ENCODE measurements at regions not wholly inside any gene's neighbourhood (a gene's known extent, or its start where the extent isn't known, plus 50 kb on each side); places are given as distances from the start of the nearest gene placed in this dataset.
"Not testable (repeated sequence)": the region's sequence is repeated elsewhere in the genome, so short reads cannot be mapped to it uniquely, and the experiment has no call there.

DNA sequence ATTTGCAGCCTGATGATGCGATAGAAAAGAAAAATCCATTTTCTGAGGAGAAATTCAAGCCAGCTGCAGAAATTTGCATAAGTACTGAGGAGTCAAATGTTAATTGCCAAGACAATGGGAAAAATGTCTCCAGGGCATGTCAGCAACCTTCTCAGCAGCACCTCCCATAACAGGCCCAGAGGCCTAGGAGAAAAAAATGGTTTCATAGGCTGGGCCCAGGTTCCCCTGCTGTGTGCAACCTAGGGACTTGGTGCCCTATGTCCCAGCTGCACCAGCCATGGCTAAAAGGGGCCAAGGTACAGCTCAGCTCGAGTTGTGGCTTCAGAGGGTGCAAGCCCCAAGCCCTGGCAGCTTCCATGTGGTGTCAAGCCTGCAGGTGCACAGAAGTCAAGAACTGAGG lies 144.8 kb upstream of the PRKD1 start:
- not testable (repeated sequence) for DNase-seq (ENCODE audit: low read depth)

DNA sequence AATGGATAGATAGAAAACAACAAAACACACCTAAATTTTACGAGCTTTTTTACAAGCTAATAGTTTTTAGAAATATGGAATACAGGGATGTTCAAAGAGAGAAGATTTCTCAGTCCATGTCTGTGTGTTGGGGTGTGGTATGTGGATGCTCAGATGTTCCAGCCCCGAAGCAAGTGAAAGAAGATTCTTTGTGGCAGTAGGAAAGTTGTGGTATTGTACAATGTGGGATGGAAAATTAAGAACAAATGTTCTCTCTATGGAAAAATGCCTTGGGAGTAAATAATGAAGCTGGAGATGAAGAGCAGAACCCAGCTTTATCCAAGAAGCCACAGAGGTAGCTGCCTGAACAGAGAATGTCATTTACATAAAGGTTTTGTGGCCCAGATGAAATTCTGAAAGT lies 150.3 kb upstream of the PRKD1 start:
- DNase-seq (ENCODE audit: low read depth), result no peak

- DNase-seq (ENCODE audit: low read depth), result no peak
Observed at GRCh38 chr14:30078811-30079402, 151.3 kb upstream of the PRKD1 start.

DNA sequence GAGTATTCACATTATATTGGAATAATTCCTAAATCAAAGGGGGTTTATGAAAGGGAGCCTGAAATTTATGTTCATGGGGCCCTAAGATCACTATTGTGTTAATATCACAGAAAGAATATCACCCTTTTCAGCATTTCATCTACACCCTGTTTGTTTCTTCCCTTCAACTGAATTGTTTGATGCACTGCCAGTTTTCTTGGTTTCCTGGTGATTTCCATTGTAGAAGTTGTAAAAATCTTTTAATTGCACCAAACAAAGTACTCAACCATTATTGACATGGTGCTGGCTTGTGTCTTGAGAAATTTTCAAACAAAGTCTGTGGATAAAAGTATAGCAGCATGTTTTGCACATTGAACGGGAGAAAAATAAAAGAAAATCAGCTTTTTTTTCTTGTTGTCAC lies 154.8 kb upstream of the PRKD1 start:
- no peak for DNase-seq (ENCODE audit: low read depth)

- no peak for DNase-seq (ENCODE audit: low read depth)
Observed at GRCh38 chr14:30084811-30085210, 157.2 kb upstream of the PRKD1 start.

GRCh38 chr14:30085943-30086342 lies 158.3 kb upstream of the PRKD1 start:
- no peak for DNase-seq (ENCODE audit: low read depth)

DNA sequence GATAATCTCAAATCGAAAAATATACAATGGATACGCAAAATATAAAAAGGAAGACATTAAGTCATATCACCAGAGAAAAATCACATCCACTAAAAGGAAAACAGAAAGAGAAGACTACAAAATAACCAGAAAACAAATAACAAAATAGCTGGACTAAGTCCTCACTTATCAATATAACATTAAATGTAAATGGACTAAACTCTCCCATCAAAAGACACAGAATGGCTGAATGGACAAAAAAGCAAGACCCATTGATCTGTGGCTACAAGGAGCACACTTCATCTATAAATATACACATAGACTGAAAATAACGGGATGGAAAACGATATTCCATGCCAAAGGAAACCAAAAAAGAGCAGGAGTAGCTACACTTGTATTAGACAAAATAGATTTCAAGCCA lies 161.0 kb upstream of the PRKD1 start:
- no peak for DNase-seq (ENCODE audit: low read depth)

- DNase-seq (ENCODE audit: low read depth), result no peak
Observed at GRCh38 chr14:30108975-30109700, 181.5 kb upstream of the PRKD1 start.

DNA sequence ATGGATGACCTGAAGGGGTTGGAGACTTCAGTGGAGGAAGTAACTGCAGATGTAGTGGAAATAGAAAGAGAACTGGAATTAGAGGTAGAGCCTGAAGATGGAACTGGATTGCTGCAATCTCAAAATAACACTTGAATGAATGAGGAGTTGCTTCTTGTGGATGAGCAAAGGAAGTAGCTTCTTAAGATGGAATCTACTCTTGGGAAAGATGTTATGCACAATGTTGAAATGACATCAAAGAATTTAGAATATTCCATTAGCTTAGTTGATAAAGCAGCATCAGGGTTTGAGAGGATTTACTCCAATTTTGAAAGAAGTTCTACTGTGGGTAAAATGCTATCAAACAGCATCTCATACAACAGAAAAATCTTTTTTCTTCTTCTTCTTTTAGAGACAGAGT lies 186.4 kb upstream of the PRKD1 start:
- DNase-seq (ENCODE audit: low read depth), result no peak

DNA sequence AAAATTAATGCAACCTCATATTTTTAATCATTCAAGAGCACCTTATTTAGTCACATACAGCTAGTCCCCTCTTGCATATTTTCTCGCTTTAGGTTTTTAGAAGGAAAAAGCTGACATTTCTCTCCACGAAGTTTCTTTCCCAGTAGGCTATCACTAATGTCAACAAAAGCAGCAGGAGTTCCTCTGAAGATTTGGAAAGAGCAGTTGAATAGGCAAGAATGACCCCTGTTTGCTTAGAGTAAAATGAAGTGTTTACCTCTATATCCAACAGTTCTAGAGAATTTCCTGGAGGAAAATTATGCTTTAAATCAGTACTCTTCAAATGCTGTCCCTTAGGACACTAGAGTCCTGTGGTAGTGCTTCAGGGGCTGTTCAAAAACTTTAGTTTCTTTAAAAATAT lies 188.1 kb upstream of the PRKD1 start:
- no peak for DNase-seq (ENCODE audit: low read depth)

DNA sequence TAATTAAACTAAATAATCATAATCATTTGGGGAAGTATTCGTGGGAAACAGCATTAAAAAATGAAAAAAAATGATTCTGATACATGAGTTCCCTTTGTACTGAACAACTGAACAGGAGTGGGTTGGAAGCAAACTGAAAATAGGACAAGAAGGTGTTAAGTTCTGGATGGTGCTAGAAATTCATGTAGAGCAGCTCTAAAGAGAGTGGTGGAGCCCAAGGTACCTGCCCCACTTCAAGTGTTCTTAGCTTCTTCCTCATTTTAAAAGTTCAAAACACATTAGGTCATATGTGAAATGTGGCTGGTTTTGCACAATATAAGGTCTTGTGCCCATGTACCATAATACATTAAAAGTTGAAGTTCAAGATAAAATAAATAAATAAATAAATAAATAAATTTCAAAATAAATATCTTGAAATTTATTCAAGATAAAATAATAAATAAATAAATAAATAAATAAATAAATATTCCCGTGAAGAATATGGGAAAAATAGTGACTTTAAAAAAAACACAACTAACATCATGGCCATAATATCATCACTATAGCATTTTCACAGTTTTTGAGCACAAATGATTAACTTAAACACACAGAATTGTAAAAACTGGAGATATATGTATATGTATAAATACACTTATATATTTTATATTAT lies 191.5 kb upstream of the PRKD1 start:
- no peak for DNase-seq (ENCODE audit: low read depth)

- DNase-seq (ENCODE audit: low read depth), result no peak
Observed at GRCh38 chr14:30125322-30125979, 197.8 kb upstream of the PRKD1 start.

DNA sequence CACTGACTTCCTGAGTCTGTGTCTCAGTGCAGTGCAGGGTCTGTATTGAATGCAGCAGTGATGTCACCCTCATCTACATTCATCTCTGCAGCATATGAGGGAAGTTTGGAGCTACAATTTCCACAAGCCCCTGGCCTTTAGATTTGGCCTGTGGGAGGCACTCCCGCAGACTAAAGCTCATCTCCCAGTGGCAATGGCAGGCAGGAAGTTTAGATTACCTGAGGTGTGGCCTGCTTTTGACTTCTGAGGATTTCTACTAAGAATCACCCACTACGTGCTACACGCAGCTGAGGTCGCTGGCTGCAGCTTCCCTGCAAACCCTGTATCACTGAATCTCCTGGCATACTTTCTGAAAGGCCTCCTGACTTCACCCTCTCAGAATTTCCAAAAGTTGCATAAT lies 202.2 kb upstream of the PRKD1 start:
- no peak for DNase-seq (ENCODE audit: low read depth)

DNA sequence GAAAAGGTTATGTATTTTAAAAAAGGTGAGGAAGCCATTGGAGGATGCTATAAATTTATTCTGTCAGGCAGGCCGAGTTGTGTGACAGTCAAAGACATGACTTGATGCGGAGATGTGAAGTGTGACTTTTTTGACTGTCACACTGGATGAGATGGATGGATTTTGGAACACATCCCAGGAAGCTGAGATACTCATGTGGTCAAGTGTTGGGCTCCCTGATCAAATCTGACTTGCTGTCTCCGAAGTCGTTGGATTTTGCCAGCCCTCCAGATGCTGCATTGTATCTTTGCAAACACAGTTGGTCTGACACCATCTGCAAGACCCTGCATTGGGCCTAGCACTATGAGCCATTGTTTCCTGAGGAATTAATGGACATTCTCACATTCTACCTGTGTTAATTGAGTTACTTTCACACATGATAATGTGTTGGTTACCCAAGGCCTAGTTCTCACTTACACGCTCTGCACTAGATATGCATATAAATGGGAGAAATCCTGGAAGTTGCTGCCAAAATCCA lies 204.0 kb upstream of the PRKD1 start:
- DNase-seq (ENCODE audit: low read depth), result no peak

GRCh38 chr14:30132196-30132595 lies 204.5 kb upstream of the PRKD1 start:
- no peak for DNase-seq (ENCODE audit: low read depth)

GRCh38 chr14:30134936-30135335 lies 207.3 kb upstream of the PRKD1 start:
- DNase-seq (ENCODE audit: low read depth), result no peak

GRCh38 chr14:30138567-30138966 lies 210.9 kb upstream of the PRKD1 start:
- DNase-seq (ENCODE audit: low read depth), result no peak

DNA sequence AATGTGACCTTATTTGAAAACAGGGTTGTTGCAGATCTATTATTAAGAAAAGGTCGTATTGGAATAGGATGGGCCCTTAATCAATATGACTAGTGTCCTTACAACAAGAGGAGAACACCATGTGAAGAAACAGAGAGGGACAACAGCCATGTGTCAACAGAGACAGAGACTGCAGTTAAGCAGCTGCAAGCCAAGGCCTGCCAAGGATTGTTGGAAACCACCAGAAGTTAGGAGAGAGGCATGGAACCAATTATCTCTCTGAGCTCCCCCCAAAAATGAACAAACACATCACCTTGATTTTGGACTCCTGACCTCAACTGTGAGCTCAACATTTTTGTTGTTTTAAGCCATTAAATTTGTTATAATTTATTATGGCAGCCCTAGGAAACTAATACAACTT lies 214.6 kb upstream of the PRKD1 start:
- no peak for DNase-seq (ENCODE audit: low read depth)

DNA sequence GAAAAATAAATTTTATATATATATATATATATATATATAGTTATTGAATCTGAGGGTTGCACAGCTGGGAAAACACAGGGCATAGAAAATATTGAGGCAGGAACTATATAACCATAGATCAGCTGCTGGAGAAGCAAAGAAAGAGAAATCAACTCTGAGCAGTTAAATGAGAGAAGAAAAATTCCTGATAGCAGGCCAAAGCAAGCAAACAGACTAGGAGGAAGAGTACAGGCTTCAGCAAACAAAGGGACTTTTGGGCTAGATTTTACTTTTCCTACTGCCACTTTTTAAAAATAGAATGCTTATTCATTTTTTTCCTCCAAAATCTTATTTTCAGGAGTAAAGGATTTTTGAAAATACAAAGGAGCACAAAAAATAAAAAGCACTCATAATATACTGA lies 216.0 kb upstream of the PRKD1 start:
- DNase-seq (ENCODE audit: low read depth), result no peak

DNA sequence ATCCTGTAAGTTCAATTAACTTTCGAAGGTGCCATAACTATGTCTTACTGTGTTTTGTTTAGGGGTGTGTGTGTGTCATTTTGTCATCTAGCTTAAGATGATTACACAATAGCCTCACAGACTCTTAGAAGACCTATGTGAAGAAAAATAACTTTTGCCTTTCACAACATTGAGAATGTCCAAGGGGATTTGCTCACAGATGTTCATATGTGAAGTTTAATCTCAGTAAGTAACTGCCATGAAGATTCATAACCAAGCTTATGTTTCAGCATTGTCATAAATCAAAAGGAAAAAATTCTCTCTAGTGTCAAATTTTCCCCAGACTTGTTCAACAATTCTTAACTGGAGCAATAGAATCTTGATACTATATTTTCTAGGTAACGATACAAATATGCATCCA lies 226.1 kb upstream of the PRKD1 start:
- no peak for DNase-seq (ENCODE audit: low read depth)

DNA sequence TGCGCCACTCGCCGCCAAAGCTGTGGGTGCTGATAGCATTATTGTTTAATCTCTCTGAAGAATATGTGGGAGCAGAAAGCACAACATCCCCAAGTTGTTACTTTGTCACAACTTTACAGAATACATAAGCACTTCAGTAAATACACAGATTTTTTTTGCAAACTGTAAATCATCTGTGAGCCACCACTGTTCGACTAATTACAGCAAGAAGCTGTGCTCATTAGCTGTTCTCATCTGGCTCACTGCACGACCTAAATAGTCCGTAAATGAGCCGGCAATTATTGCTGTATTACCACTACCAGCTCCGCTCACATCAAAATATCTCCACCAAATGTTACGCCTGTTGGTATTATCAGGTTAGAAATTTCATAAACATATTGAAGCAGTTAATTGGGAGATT lies 228.9 kb upstream of the PRKD1 start:
- DNase-seq (ENCODE audit: low read depth), result no peak

- no peak for DNase-seq (ENCODE audit: low read depth)
Observed at GRCh38 chr14:30158299-30158698, 230.7 kb upstream of the PRKD1 start.

GRCh38 chr14:30159374-30159773 lies 231.7 kb upstream of the PRKD1 start:
- no peak for DNase-seq (ENCODE audit: low read depth)

All from stimulated activated CD4-positive, alpha-beta T cell treated with anti-CD3 and anti-CD28 coated beads, Interleukin-2, amount 100 ng/mL, for 4 hours (primary cell).